PC-3 (cell line): ENCODE measurements at regions not wholly inside any gene's neighbourhood (a gene's known extent, or its start where the extent isn't known, plus 50 kb on each side); places are given as distances from the start of the nearest gene placed in this dataset.

Source experiments
- ATAC-seq: fragments of 200-7000 bp; cut with Tn5 transposase; 2 replicates; pipeline ENCODE4 v1.9.1; 2020; ENCODE audit warnings: mild to moderate bottlenecking, moderate library complexity
- BruUV-seq: library from RNA; stranded (reverse); fragments of 400-500 nt; replicated peaks from 2 replicates; lab custom pipeline; 2021; lab: Mats Ljungman, UMichigan
- CTCF ChIA-PET: fragments of 300-600 bp; sonication (Branson Sonifier 250); formaldehyde crosslinking; loops from one replicate; lab custom pipeline; 2022; ENCODE audit warnings: antibody characterized with exemption; lab: Charles Lee
- POLR2A ChIA-PET: fragments of 300-600 bp; sonication (Branson Sonifier 250); formaldehyde crosslinking; loops from one replicate; lab custom pipeline; 2022; ENCODE audit warnings: antibody characterized with exemption; ENCODE audit not compliant: unreplicated experiment; lab: Charles Lee
- DNase-seq: peaks from one replicate; pipeline ENCODE4 v3.0.0-alpha.2; 2015
- H2AFZ ChIP-seq: fragments of 300-600 bp; sonication (generic); 2 replicates; pipeline ENCODE4 v1.6.0; 2016; ENCODE audit warnings: antibody characterized with exemption, low read length
- H3F3A ChIP-seq: fragments of 300-600 bp; sonication (generic); one replicate; pipeline ENCODE4 v1.6.0; 2017; ENCODE audit warnings: antibody characterized with exemption, low read length, control low read depth, mild to moderate bottlenecking; ENCODE audit not compliant: unreplicated experiment
- H3K27ac ChIP-seq: fragments of 300-600 bp; sonication (generic); 2 replicates; pipeline ENCODE4 v1.5.1; 2016; ENCODE audit warnings: mild to moderate bottlenecking, low read length
- H3K27me3 ChIP-seq: fragments of 300-600 bp; sonication (generic); 2 replicates; pipeline ENCODE4 v1.6.1; 2016; ENCODE audit warnings: low read length, mixed read lengths
- H3K36me3 ChIP-seq: fragments of 300-600 bp; sonication (generic); 2 replicates; pipeline ENCODE4 v1.6.1; 2016; ENCODE audit warnings: low read depth, mixed run types, low read length, mixed read lengths
- H3K4me1 ChIP-seq: fragments of 300-600 bp; sonication (generic); 2 replicates; pipeline ENCODE4 v1.5.1; 2016; ENCODE audit warnings: low read length; ENCODE audit not compliant: insufficient read depth
- H3K4me2 ChIP-seq: fragments of 300-600 bp; sonication (generic); 2 replicates; pipeline ENCODE4 v1.6.0; 2016; ENCODE audit warnings: low read length
- H3K4me3 ChIP-seq: fragments of 300-600 bp; sonication (generic); 2 replicates; pipeline ENCODE4 v1.5.1; 2016; ENCODE audit warnings: mild to moderate bottlenecking, low read length, mixed read lengths
- H3K79me2 ChIP-seq: fragments of 300-600 bp; sonication (generic); 2 replicates; pipeline ENCODE4 v1.6.1; 2017; ENCODE audit warnings: low read length, mixed read lengths
- H3K9ac ChIP-seq: fragments of 300-600 bp; sonication (generic); 2 replicates; pipeline ENCODE4 v1.6.0; 2016; ENCODE audit warnings: mild to moderate bottlenecking, low read length
- H3K9me2 ChIP-seq: fragments of 300-600 bp; sonication (generic); replicated peaks from 2 replicates; pipeline ENCODE4 v1.6.1; 2016; ENCODE audit warnings: mixed run types, low read length, mixed read lengths
- H3K9me3 ChIP-seq: fragments of 300-600 bp; sonication (generic); 2 replicates; pipeline ENCODE4 v1.6.1; 2016; ENCODE audit warnings: low read length, mixed read lengths
- H4K20me1 ChIP-seq: fragments of 300-600 bp; sonication (generic); 2 replicates; pipeline ENCODE4 v1.6.1; 2016; ENCODE audit warnings: low read length, mixed read lengths
- EZH2 ChIP-seq: fragments of 300-600 bp; sonication (generic); IDR thresholded peaks from one replicate; pipeline ENCODE4 v1.6.1; 2017; ENCODE audit warnings: antibody characterized with exemption, mild to moderate bottlenecking, low read length; ENCODE audit not compliant: unreplicated experiment
- EZH2phosphoT487 ChIP-seq: fragments of 300-600 bp; sonication (generic); IDR thresholded peaks from 2 replicates; pipeline ENCODE4 v1.6.1; 2018; ENCODE audit warnings: mild to moderate bottlenecking, antibody characterized with exemption, low read length, borderline replicate concordance
- intact Hi-C: fragments of 100-400 bp; cut with micrococcal nuclease; formaldehyde crosslinking; loops from 2 replicates; pipeline ENCODE4 v1.9.0; 2023
- TF ChIP-seq, protein P1 (sequence below): fragments of 300-600 bp; sonication (generic); conservative IDR thresholded peaks from 2 replicates; pipeline ENCODE4 v1.5.1; 2017; ENCODE audit warnings: antibody characterized with exemption, low read depth, mild to moderate bottlenecking, low read length

DNA sequence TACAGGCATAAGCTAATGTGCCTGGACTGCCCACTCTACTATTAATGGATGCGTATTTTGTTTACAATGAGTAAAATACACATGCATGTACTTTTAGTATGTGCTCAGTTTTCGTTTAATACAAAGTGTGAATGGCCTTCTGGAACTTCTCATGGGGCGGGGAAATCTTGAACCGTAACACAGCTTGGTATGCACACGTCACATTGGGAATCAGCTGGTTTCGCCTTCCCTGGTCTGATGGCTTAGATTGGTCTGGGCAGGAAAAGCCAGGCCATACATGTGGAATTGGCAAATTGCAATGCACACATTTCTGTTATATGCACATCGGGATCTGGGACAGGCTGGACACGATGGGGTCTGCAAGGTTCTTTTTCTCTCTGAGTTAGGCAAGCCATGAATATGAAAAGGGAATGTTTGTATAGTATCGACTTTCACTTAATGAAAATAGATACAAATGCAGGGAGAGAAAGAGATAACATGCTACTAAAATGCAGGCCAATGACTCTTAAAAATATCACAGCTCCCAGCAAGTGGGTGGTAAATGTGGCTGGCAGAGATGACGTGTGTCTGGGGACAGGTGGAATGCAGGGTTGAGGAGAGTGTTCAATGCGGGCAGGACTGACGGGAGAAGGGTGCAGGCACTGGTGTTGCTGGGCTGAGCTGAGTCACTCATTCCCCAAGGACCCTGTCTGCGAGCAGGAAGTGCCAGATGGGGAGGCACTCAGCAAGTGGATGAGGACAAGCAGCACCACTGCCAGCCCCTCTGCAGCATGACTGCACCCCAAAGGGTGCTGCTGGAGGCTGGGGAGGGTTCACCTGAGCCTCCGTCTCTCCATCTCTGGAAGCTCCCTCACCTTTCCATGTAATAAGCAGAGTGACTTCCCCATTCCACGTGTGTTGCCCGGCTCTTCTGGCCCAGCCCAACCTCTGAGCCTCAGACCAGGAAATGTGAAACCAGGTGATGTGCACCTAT is 204.0 kb upstream of the GPR12 start:
- Histone ChIP-seq H3K27me3 (no peaks in the 10 kb centered on the region), H3K36me3 (no peaks in the 10 kb centered on the region), H3K79me2 (no peaks in the 10 kb centered on the region), H3K9me3 (no peaks in the 10 kb centered on the region), H3K9me2 (no peaks in the 10 kb centered on the region), H3K27ac (no peak overlapping the region), H3F3A (no peaks in the 10 kb centered on the region), H4K20me1 (no peaks in the 10 kb centered on the region), H3K4me3 (no peak overlapping the region), H3K4me2 (no peak overlapping the region), H3K9ac (no peak overlapping the region), H3K4me1 (no peaks in the 10 kb centered on the region), H2AFZ (no peak overlapping the region)
- TF ChIP-seq EZH2phosphoT487 (no peak), EZH2 (no peak)
- TF ChIP-seq, protein P1, sequence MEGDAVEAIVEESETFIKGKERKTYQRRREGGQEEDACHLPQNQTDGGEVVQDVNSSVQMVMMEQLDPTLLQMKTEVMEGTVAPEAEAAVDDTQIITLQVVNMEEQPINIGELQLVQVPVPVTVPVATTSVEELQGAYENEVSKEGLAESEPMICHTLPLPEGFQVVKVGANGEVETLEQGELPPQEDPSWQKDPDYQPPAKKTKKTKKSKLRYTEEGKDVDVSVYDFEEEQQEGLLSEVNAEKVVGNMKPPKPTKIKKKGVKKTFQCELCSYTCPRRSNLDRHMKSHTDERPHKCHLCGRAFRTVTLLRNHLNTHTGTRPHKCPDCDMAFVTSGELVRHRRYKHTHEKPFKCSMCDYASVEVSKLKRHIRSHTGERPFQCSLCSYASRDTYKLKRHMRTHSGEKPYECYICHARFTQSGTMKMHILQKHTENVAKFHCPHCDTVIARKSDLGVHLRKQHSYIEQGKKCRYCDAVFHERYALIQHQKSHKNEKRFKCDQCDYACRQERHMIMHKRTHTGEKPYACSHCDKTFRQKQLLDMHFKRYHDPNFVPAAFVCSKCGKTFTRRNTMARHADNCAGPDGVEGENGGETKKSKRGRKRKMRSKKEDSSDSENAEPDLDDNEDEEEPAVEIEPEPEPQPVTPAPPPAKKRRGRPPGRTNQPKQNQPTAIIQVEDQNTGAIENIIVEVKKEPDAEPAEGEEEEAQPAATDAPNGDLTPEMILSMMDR: no peak
- DNase-seq (no peak), ATAC-seq (no peak)
- intact Hi-C loops: no loop called here
- POLR2A ChIA-PET: no interaction called here
- no TSS peak for BruUV-seq
- CTCF ChIA-PET: no interaction called here

DNA sequence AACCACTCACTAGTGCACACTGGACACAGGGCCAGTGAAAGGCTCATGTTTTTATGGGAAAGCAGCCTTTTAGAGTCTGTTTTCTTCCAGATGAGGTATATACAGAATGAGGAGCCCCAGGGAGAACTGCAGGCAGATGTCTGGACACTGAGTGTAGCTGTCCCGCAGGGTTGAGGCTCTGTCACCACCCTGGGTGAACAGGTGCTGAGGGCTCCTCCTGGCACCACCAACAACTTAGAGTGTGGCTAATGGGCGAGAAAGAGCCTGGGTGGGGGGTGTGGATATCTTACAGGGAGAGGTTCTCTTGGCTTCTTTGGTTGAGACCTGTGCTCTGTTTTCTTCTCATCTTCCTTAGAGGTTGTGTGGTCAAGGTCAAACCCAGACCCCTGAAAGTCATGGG is 202.1 kb upstream of the GPR12 start:
- Histone ChIP-seq H3K79me2 (no peaks in the 10 kb centered on the region), H3K9ac (no peak overlapping the region), H3K4me1 (no peaks in the 10 kb centered on the region), H3K9me2 (no peaks in the 10 kb centered on the region), H4K20me1 (no peaks in the 10 kb centered on the region), H3K4me3 (no peak overlapping the region), H2AFZ (no peak overlapping the region), H3K27me3 (no peaks in the 10 kb centered on the region), H3F3A (no peaks in the 10 kb centered on the region), H3K4me2 (no peak overlapping the region), H3K27ac (no peak overlapping the region), H3K36me3 (no peaks in the 10 kb centered on the region), H3K9me3 (no peaks in the 10 kb centered on the region)
- POLR2A ChIA-PET: no interaction called here
- CTCF ChIA-PET: no interaction called here
- DNase-seq (no peak), ATAC-seq (no peak)
- no TSS peak for BruUV-seq
- TF ChIP-seq, protein P1: no peak
- TF ChIP-seq EZH2phosphoT487: no peak
- no peak for TF ChIP-seq EZH2
- intact Hi-C loops: no loop called here
